K562 (cell line): ENCODE measurements at regions not wholly inside any gene's neighbourhood (a gene's known extent, or its start where the extent isn't known, plus 50 kb on each side); places are given as distances from the start of the nearest gene placed in this dataset.

Experiments
- CHD2 ChIP-seq: IDR thresholded peaks from 2 replicates; pipeline ENCODE4 v1.6.1; 2011; ENCODE audit warnings: low read depth, low read length
- ESRRA ChIP-seq: fragments of 450-650 bp; IDR thresholded peaks from 2 replicates; pipeline ENCODE4 v1.6.1; 2014; ENCODE audit warnings: low read depth, mild to moderate bottlenecking, moderate library complexity, borderline replicate concordance

DNA sequence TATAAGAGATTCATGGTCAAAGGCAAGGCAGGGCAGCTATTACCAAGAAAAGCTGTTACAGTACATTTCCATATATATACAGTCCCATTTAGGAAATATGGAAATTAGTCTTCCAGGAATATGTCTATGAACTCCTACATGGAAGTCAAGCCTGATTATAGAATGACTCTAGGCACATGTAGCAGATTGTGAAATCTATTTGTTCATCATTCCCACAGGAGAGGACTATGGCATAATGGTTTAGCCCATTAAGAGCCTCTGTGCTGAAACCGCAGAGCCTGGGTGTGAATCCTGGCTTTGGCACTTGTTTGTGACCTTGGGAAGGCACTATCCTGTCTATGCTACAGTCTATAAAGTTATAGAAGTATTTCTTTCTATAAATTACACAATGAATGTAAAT is 764.8 kb downstream of the RAPGEF2 start:
- TF ChIP-seq ESRRA, result no peak
- TF ChIP-seq CHD2, result no peak
